ENCODE measurements at regions not wholly inside any gene's neighbourhood (a gene's known extent, or its start where the extent isn't known, plus 50 kb on each side); places are given as distances from the start of the nearest gene placed in this dataset.

- no peak for DNase-seq
Measured at GRCh38 chr12:98308141-98308540, 207.2 kb upstream of the TMPO start.

- no peak for DNase-seq
Measured at GRCh38 chr12:98317939-98318899, 197.2 kb upstream of the TMPO start.

- DNase-seq: no peak
Measured at GRCh38 chr12:98319716-98320425, 195.5 kb upstream of the TMPO start.

- DNase-seq: no peak
Measured at GRCh38 chr12:98325003-98325402, 190.4 kb upstream of the TMPO start.

- DNase-seq: no peak
Measured at GRCh38 chr12:98328467-98328866, 186.9 kb upstream of the TMPO start.

GRCh38 chr12:98329589-98329988 lies 185.8 kb upstream of the TMPO start:
- no peak for DNase-seq

GRCh38 chr12:98332642-98333041 lies 182.7 kb upstream of the TMPO start:
- no peak for DNase-seq

- no peak for DNase-seq
Measured at GRCh38 chr12:98334768-98335167, 180.6 kb upstream of the TMPO start.

GRCh38 chr12:98341026-98341425 lies 174.4 kb upstream of the TMPO start:
- no peak for DNase-seq

- no peak for DNase-seq
Measured at GRCh38 chr12:98341732-98342131, 173.7 kb upstream of the TMPO start.

- no peak for DNase-seq
Measured at GRCh38 chr12:98343002-98343567, 172.3 kb upstream of the TMPO start.

- no peak for DNase-seq
Measured at GRCh38 chr12:98344046-98344930, 171.1 kb upstream of the TMPO start.

- no peak for DNase-seq
Measured at GRCh38 chr12:98345308-98345876, 170.0 kb upstream of the TMPO start.

GRCh38 chr12:98351089-98351488 lies 164.3 kb upstream of the TMPO start:
- DNase-seq: no peak

- no peak for DNase-seq
Measured at GRCh38 chr12:98351784-98352183, 163.6 kb upstream of the TMPO start.

- no peak for DNase-seq
Measured at GRCh38 chr12:98352218-98352811, 163.1 kb upstream of the TMPO start.

GRCh38 chr12:98352835-98353234 lies 162.6 kb upstream of the TMPO start:
- DNase-seq: no peak

GRCh38 chr12:98354520-98355035 lies 160.8 kb upstream of the TMPO start:
- DNase-seq: no peak

- no peak for DNase-seq
Measured at GRCh38 chr12:98355322-98355721, 160.1 kb upstream of the TMPO start.

GRCh38 chr12:98355933-98356332 lies 159.5 kb upstream of the TMPO start:
- DNase-seq: no peak

- no peak for DNase-seq
Measured at GRCh38 chr12:98358144-98358543, 157.2 kb upstream of the TMPO start.

- no peak for DNase-seq
Measured at GRCh38 chr12:98359856-98360255, 155.5 kb upstream of the TMPO start.
